ENCODE measurements at regions not wholly inside any gene's neighbourhood (a gene's known extent, or its start where the extent isn't known, plus 50 kb on each side); places are given as distances from the start of the nearest gene placed in this dataset.

GRCh38 chr1:112308716-112309115, 87.3 kb upstream of the CTTNBP2NL start:
- no peak for DNase-seq (ENCODE audit: low spot score)
- TF ChIP-seq, protein P1, sequence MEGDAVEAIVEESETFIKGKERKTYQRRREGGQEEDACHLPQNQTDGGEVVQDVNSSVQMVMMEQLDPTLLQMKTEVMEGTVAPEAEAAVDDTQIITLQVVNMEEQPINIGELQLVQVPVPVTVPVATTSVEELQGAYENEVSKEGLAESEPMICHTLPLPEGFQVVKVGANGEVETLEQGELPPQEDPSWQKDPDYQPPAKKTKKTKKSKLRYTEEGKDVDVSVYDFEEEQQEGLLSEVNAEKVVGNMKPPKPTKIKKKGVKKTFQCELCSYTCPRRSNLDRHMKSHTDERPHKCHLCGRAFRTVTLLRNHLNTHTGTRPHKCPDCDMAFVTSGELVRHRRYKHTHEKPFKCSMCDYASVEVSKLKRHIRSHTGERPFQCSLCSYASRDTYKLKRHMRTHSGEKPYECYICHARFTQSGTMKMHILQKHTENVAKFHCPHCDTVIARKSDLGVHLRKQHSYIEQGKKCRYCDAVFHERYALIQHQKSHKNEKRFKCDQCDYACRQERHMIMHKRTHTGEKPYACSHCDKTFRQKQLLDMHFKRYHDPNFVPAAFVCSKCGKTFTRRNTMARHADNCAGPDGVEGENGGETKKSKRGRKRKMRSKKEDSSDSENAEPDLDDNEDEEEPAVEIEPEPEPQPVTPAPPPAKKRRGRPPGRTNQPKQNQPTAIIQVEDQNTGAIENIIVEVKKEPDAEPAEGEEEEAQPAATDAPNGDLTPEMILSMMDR (IDR thresholded peaks at IDR 0.05; ENCODE audit: poor library complexity, severe bottlenecking) = no peak
- no peak for ATAC-seq (ENCODE audit: low read depth)
- no peaks in the 10 kb centered on the region for H3K9me3 ChIP-seq (ENCODE audit: severe bottlenecking)
- H3K4me3 ChIP-seq (ENCODE audit: severe bottlenecking) = no peak overlapping the region
- no peak overlapping the region for H3K27ac ChIP-seq (ENCODE audit: poor library complexity, severe bottlenecking)
- H3K27me3 ChIP-seq (ENCODE audit: insufficient read depth, poor library complexity, severe bottlenecking) = no peaks in the 10 kb centered on the region
- no peaks in the 10 kb centered on the region for H3K4me1 ChIP-seq (ENCODE audit: insufficient read depth, poor library complexity, severe bottlenecking)
- no peaks in the 10 kb centered on the region for H3K36me3 ChIP-seq (ENCODE audit: low read depth)

DNA sequence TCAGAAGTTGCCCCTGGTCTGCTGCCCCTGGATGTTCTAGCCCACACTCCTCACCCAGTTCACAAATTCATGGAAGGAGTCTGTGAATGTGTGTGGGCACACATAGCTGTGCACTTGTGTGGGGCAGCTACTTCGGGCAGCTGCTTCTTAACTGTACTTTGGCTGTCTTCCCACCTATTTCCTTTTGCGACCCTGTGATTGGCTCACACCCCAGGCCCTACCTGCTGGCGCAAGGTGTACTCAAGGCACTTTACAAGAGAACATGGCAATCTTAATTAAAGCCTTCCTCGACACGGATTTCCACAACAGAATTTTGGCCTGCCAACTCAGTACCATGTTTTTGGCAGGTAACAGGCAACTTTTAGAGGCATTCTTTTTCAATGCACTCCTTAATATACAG, 86.5 kb upstream of the CTTNBP2NL start:
- no peak for ATAC-seq (ENCODE audit: low read depth)
- H3K27ac ChIP-seq (ENCODE audit: poor library complexity, severe bottlenecking) = no peak overlapping the region
- no peaks in the 10 kb centered on the region for H3K9me3 ChIP-seq (ENCODE audit: severe bottlenecking)
- H3K36me3 ChIP-seq (ENCODE audit: low read depth) = no peaks in the 10 kb centered on the region
- H3K4me1 ChIP-seq (ENCODE audit: insufficient read depth, poor library complexity, severe bottlenecking) = no peaks in the 10 kb centered on the region
- no peaks in the 10 kb centered on the region for H3K27me3 ChIP-seq (ENCODE audit: insufficient read depth, poor library complexity, severe bottlenecking)
- no peak overlapping the region for H3K4me3 ChIP-seq (ENCODE audit: severe bottlenecking)
- no peak for DNase-seq (ENCODE audit: low spot score)
- TF ChIP-seq, protein P1 (IDR thresholded peaks at IDR 0.05; ENCODE audit: poor library complexity, severe bottlenecking) = no peak

GRCh38 chr1:112312315-112312714, 83.7 kb upstream of the CTTNBP2NL start:
- Histone ChIP-seq H3K36me3 (ENCODE audit: low read depth) (no peaks in the 10 kb centered on the region), H3K27ac (ENCODE audit: poor library complexity, severe bottlenecking) (no peak overlapping the region), H3K27me3 (ENCODE audit: insufficient read depth, poor library complexity, severe bottlenecking) (no peaks in the 10 kb centered on the region), H3K4me1 (ENCODE audit: insufficient read depth, poor library complexity, severe bottlenecking) (no peaks in the 10 kb centered on the region), H3K4me3 (ENCODE audit: severe bottlenecking) (no peak overlapping the region), H3K9me3 (ENCODE audit: severe bottlenecking) (no peaks in the 10 kb centered on the region)
- ATAC-seq (ENCODE audit: low read depth) = no peak
- TF ChIP-seq, protein P1 (IDR thresholded peaks at IDR 0.05; ENCODE audit: poor library complexity, severe bottlenecking) = no peak
- no peak for DNase-seq (ENCODE audit: low spot score)

GRCh38 chr1:112312879-112313278, 83.1 kb upstream of the CTTNBP2NL start:
- H3K27ac ChIP-seq (ENCODE audit: poor library complexity, severe bottlenecking) = no peak overlapping the region
- no peaks in the 10 kb centered on the region for H3K36me3 ChIP-seq (ENCODE audit: low read depth)
- no peak overlapping the region for H3K4me3 ChIP-seq (ENCODE audit: severe bottlenecking)
- H3K27me3 ChIP-seq (ENCODE audit: insufficient read depth, poor library complexity, severe bottlenecking) = no peaks in the 10 kb centered on the region
- TF ChIP-seq, protein P1 (IDR thresholded peaks at IDR 0.05; ENCODE audit: poor library complexity, severe bottlenecking) = no peak
- ATAC-seq (ENCODE audit: low read depth) = no peak
- H3K4me1 ChIP-seq (ENCODE audit: insufficient read depth, poor library complexity, severe bottlenecking) = no peaks in the 10 kb centered on the region
- no peak for DNase-seq (ENCODE audit: low spot score)
- no peaks in the 10 kb centered on the region for H3K9me3 ChIP-seq (ENCODE audit: severe bottlenecking)

DNA sequence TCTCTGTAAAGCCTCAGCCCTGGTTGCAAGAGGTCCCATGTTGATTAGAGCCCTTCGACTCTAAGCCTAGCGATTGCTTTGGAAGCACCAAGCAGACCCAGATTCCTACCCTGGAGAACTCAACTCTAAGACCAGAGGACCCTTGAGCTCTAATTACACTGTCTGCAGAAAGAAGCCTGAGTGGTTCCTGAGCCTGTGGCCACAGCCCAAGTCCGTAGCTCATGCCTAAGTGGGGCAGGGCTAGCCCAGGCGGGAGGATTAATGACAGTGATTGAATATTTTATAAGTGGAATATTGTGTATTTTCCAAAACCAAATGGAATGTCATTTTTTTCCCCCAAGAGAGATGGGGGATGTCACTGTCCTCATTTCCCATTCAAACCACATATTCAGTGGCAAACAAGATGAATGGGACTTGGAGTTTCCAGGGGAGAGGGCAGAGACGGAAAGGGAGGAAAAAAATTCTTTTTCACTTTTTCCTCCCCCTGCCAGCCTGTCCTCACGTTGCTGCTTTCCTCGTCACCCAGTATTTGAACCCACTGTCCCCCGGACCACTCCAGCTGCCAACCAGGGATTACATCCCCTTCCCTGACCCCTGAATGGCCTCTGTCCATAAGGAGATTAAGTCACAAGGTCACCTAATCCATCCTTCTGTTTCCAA, 79.6 kb upstream of the CTTNBP2NL start:
- H3K36me3 ChIP-seq (ENCODE audit: low read depth) = no peaks in the 10 kb centered on the region
- no peak overlapping the region for H3K27ac ChIP-seq (ENCODE audit: poor library complexity, severe bottlenecking)
- TF ChIP-seq, protein P1 (IDR thresholded peaks at IDR 0.05; ENCODE audit: poor library complexity, severe bottlenecking) = no peak
- H3K27me3 ChIP-seq (ENCODE audit: insufficient read depth, poor library complexity, severe bottlenecking) = no peaks in the 10 kb centered on the region
- ATAC-seq (ENCODE audit: low read depth) (no peak), DNase-seq (ENCODE audit: low spot score) (no peak)
- H3K9me3 ChIP-seq (ENCODE audit: severe bottlenecking) = no peaks in the 10 kb centered on the region
- peaks cover 13% of the 10 kb centered on the region for H3K4me1 ChIP-seq (ENCODE audit: insufficient read depth, poor library complexity, severe bottlenecking)
- no peak overlapping the region for H3K4me3 ChIP-seq (ENCODE audit: severe bottlenecking)
